ENCODE measurements at regions not wholly inside any gene's neighbourhood (a gene's known extent, or its start where the extent isn't known, plus 50 kb on each side); places are given as distances from the start of the nearest gene placed in this dataset.

- TF ChIP-seq CTCF (IDR thresholded peaks at IDR 0.05) (no peak), POLR2A (IDR thresholded peaks at IDR 0.05) (no peak)
Observed at GRCh38 chr2:120915670-120916069, 180.0 kb downstream of the GLI2 start.
